ENCODE measurements at regions not wholly inside any gene's neighbourhood (a gene's known extent, or its start where the extent isn't known, plus 50 kb on each side); places are given as distances from the start of the nearest gene placed in this dataset.

DNA sequence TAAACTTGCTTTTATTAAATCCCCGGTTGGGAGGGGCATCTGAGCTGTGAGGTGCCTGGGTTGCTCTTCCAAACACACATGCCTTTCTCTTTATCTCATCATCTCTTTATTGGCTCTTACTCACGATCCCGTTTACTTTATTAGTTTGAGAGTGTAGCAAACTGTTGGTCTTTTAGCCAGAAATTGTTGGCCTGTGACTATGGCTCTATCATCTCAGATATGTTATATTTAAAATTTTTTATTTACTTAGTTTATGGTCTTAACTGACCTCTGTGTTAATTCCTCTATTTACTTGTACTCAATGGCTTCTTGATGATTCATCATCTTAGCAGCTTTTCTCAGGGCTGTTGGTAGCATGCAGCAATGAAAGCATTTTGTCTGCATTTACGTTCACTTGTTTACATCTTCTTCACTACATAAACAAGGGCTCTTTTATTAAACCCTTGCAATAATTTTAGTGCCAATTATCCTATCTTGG, 408.4 kb downstream of the HRH4 start:
- H3K27me3 Mint-ChIP-seq (ENCODE audit: low read depth): no peaks in the 10 kb centered on the region
- no peaks in the 10 kb centered on the region for H3K9me3 Mint-ChIP-seq (ENCODE audit: low read depth)
- TF ChIP-seq, protein P1, sequence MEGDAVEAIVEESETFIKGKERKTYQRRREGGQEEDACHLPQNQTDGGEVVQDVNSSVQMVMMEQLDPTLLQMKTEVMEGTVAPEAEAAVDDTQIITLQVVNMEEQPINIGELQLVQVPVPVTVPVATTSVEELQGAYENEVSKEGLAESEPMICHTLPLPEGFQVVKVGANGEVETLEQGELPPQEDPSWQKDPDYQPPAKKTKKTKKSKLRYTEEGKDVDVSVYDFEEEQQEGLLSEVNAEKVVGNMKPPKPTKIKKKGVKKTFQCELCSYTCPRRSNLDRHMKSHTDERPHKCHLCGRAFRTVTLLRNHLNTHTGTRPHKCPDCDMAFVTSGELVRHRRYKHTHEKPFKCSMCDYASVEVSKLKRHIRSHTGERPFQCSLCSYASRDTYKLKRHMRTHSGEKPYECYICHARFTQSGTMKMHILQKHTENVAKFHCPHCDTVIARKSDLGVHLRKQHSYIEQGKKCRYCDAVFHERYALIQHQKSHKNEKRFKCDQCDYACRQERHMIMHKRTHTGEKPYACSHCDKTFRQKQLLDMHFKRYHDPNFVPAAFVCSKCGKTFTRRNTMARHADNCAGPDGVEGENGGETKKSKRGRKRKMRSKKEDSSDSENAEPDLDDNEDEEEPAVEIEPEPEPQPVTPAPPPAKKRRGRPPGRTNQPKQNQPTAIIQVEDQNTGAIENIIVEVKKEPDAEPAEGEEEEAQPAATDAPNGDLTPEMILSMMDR (IDR thresholded peaks at IDR 0.05): no peak
- no peak overlapping the region for H3K27ac Mint-ChIP-seq (ENCODE audit: unreplicated experiment)
- H3K4me3 Mint-ChIP-seq (ENCODE audit: unreplicated experiment): no peak overlapping the region
- H3K36me3 Mint-ChIP-seq (ENCODE audit: low read depth): no peaks in the 10 kb centered on the region
- DNase-seq (ENCODE audit: low spot score): no peak
- peaks cover 14% of the 10 kb centered on the region for H3K4me1 Mint-ChIP-seq (ENCODE audit: low read depth)

DNA sequence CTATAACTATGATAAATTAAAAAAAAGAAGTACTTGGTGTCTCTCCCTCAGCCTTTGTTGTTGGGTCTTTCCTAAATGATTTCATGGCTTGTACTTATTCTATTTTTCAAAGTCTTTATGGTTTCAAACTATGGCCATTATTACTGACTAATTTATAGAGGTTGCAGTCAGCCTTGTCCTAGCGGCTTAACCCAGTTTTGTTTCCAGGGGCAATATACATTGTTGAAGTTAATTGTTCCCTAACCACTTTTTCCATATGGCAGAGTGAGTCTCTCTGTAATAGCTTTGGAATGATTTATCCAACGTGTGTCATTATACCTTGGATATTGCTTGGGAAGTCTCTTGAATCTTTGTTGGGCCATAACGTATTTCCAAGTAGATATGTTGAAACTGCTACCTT, 408.8 kb downstream of the HRH4 start:
- TF ChIP-seq, protein P1 (IDR thresholded peaks at IDR 0.05): no peak
- H3K27me3 Mint-ChIP-seq (ENCODE audit: low read depth): no peaks in the 10 kb centered on the region
- no peaks in the 10 kb centered on the region for H3K36me3 Mint-ChIP-seq (ENCODE audit: low read depth)
- H3K4me3 Mint-ChIP-seq (ENCODE audit: unreplicated experiment): no peak overlapping the region
- DNase-seq (ENCODE audit: low spot score): no peak
- H3K27ac Mint-ChIP-seq (ENCODE audit: unreplicated experiment): no peak overlapping the region
- H3K4me1 Mint-ChIP-seq (ENCODE audit: low read depth): peaks cover 14% of the 10 kb centered on the region
- H3K9me3 Mint-ChIP-seq (ENCODE audit: low read depth): no peaks in the 10 kb centered on the region

DNA sequence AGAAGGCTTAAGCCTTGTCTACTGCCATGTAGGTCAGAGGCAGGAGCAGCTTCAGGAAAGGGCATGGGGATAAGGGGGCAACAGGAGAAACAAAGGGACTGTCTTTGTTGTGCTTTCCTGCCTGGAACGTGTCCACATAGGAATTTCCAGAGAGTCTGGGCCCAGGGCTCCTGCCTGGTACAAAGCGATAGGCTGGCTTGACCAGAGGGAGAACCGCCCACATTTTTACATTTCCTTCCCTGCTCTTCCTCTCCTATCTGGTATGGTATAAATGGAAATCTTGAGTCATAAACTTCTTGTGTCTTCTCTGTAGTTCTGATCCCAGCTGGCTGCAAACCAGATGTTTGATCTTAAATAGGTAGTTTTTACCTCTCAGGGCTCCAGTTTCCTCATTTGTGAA, 414.8 kb downstream of the HRH4 start:
- TF ChIP-seq, protein P1 (IDR thresholded peaks at IDR 0.05): no peak
- Mint-ChIP-seq H3K27me3 (ENCODE audit: low read depth) (no peaks in the 10 kb centered on the region), H3K27ac (ENCODE audit: unreplicated experiment) (no peak overlapping the region), H3K9me3 (ENCODE audit: low read depth) (no peaks in the 10 kb centered on the region), H3K4me1 (ENCODE audit: low read depth) (peaks cover 16% of the 10 kb centered on the region), H3K4me3 (ENCODE audit: unreplicated experiment) (no peak overlapping the region), H3K36me3 (ENCODE audit: low read depth) (no peaks in the 10 kb centered on the region)
- no peak for DNase-seq (ENCODE audit: low spot score)

DNA sequence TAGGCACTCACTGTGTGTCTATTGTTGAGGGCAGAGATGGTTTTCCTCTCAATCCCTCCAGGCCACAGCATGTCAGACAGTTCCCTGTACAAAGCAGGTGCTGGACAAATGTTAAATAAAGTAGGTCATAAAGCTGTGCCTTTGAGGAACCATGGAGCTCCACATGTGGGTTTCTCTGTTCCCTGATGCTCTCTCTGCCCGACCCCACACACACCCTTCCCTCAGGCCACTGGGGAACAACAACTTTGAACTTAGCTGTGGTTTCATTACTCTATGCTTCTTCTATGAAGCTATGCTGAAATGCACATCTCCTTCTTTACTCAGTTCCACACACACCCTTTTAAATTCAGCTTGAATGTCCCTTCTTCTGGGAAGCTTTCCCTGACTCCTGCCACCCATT, 415.3 kb downstream of the HRH4 start:
- Mint-ChIP-seq H3K27ac (ENCODE audit: unreplicated experiment) (no peak overlapping the region), H3K9me3 (ENCODE audit: low read depth) (no peaks in the 10 kb centered on the region)

DNA sequence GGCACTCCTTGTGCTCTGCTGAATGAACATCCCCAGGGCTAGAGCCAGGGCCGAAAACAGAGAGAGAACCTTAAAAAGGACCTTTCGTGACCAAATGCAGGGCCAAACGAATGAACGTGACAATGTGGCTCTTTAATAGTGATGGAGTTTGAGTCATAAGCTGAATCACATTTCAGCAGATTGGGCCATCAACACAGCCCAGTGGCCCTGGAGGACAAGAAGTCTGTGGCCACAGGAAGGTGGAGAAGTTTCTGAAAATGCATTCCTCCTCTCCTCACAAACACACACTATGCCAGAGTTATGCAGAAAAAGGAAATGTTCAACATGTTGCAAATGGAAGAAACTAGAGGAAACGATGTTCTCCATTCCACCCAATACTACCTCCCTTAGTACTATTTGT, 415.8 kb downstream of the HRH4 start:
- H3K4me1 Mint-ChIP-seq (ENCODE audit: low read depth): peaks cover 16% of the 10 kb centered on the region
- H3K36me3 Mint-ChIP-seq (ENCODE audit: low read depth): no peaks in the 10 kb centered on the region
- no peak overlapping the region for H3K27ac Mint-ChIP-seq (ENCODE audit: unreplicated experiment)
- no peak for DNase-seq (ENCODE audit: low spot score)
- no peaks in the 10 kb centered on the region for H3K27me3 Mint-ChIP-seq (ENCODE audit: low read depth)
- TF ChIP-seq, protein P1 (IDR thresholded peaks at IDR 0.05): no peak
- no peaks in the 10 kb centered on the region for H3K9me3 Mint-ChIP-seq (ENCODE audit: low read depth)
- no peak overlapping the region for H3K4me3 Mint-ChIP-seq (ENCODE audit: unreplicated experiment)

More for the DNA sequence above, 415.3 kb downstream of the HRH4 start:
- Mint-ChIP-seq H3K4me1 (ENCODE audit: low read depth) (peaks cover 16% of the 10 kb centered on the region), H3K36me3 (ENCODE audit: low read depth) (no peaks in the 10 kb centered on the region), H3K4me3 (ENCODE audit: unreplicated experiment) (no peak overlapping the region), H3K27me3 (ENCODE audit: low read depth) (no peaks in the 10 kb centered on the region)
- TF ChIP-seq, protein P1 (IDR thresholded peaks at IDR 0.05): no peak
- no peak for DNase-seq (ENCODE audit: low spot score)

All from chondrocyte (in vitro differentiated cells).